ENCODE measurements at regions not wholly inside any gene's neighbourhood (a gene's known extent, or its start where the extent isn't known, plus 50 kb on each side); places are given as distances from the start of the nearest gene placed in this dataset.

DNA sequence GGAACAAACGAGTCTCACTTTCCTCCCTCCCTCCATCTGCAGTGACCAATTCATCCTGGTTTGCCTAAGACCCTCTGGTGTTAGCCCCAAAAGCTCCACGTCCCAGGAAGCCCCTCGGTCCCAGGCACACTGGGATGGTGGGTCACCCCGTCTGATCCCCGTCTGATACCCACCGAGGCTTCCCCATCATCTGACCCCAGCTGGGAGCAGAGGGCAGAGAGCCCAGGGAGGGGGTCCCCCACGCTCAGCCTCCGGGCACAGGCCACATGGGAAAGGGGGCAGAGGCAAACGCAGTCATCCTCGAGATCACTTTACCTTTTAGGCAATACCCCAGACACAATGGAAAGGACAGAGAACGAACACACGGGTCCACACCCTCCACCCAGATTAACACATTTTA is 291.6 kb upstream of the PPP2R2D start:
- H3K27ac ChIP-seq, result no peak overlapping the region

DNA sequence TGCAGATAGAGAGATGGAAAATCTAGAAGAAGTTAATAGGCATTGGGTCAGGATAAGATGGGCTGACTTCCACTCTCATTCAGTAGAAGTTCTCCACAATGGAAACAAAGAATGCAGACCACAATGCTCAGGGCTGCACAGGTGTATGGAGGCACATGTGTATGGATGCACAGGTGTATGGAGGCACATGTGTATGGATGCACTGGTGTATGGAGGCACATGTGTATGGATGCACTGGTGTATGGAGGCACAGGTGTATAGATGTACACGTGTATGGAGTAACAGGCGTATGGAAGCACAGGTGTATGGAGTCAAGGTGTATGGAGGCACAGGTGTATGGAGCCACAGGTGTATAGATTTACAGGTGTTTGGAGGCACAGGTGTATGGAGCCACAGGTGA is 285.7 kb upstream of the PPP2R2D start:
- no peak overlapping the region for H3K27ac ChIP-seq
- H3K4me3 ChIP-seq, result no peak overlapping the region

More for the DNA sequence above, 291.6 kb upstream of the PPP2R2D start:
- H3K4me3 ChIP-seq, result no peak overlapping the region

DNA sequence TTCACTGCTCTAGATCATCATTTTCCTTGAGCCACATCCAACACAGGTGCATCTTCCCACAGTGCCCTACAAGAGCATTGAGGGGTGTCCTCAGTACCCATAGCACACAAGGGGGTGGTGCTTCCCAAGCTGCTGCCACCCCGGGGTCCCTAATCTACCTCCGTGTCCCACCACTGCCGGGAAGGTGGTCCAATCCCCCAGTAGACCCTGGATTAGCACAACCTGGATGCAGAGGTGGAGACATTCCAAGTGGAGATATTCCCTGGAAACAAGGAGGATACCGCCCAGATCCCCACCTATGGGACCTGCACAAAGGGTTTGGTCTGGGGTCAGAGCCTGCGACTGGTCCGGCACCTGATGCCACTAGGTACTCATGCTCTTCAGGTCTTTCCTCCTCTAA is 284.8 kb upstream of the PPP2R2D start:
- no peak overlapping the region for H3K4me3 ChIP-seq
- no peak overlapping the region for H3K27ac ChIP-seq

DNA sequence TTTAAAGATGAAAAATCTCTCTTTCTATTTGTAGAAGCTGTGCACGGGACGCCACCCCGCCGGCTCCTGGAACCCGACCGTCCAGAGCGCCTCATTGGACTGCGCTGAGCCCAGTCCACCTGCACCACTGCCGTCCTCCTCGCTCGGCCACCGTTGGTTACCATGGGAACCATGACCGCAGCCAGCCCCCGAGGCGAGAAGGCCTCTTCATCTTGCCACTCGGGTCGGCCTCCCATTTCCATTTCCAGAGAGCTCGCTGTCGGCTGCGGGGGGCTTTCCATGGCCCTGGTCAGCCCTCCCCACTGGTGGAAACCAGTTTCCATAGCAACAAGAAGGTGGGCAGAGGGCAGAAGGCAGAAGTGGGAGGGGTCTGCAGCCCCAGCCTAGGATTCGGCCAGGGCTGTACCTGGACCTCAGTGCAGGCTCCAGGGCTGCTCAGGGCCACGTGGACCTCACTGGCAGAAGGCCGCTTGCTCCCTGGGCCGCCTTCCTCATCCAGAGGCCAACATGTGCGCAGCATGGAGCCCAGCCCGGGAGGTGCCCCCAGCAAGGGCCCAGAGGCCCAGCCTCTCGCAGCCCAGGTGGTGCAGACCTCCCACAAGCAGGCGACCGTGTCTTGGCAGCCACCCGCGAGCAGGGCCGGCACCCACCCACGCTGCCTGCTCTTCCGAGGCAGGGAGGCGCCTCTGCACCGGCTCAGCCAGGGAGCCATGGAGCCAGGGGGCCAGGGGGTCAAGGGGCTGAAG is 283.5 kb upstream of the PPP2R2D start:
- Histone ChIP-seq H3K4me3 (no peak overlapping the region), H3K27ac (no peak overlapping the region)

DNA sequence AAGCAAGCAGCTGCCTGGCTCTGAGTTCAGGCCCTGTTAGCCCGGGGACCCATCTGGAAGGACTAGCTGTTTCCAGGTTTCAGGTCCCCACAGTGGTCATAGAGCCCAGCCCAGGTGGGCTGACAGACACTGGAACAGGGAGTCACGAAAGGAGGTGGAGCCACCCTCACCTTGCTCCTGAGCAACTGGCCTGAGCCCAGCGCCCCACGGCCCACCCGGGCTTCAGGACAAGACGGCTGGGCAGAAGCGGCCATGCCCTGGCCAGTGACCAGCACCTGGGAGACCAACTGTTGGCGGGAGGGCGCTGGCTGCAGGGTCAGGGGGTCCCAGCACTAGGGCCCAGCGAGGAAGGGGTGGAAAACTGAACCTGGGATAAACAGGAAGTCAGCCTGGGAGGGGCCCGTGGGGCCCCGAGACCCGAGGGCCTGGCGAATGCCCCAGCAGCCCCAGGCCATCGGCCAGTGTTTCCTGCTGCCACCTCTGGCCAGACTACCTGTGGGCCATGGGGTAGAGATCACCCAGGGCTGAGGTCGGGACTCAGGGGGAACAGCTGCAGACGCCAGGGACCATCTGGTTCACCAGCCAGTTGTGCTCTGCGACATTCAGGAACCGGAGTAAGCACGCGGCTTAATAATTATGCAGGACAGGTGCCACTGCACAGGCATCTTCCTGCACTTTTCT is 282.1 kb upstream of the PPP2R2D start:
- Histone ChIP-seq H3K4me3 (no peak overlapping the region), H3K27ac (no peak overlapping the region)

DNA sequence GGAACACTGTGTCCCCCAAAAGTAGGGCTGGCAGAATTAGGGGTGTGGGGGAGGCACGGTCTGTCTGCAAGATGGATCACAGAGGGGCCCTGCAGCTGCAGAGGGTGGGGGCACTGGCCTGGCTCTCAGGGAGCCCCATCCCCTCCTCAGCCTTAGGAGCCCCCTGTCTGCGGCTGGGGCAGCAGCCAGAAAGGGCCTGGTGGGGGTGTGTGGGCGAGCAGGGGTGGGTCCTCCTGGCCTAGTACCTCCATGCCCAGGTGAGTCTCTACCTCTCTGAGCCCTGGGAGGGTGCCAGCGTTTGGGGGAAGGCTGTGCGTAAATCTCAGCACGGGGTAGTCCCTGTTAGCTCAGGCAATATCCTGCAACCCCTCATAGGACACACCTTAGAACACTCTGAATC is 280.5 kb upstream of the PPP2R2D start:
- no peak overlapping the region for H3K4me3 ChIP-seq
- no peak overlapping the region for H3K27ac ChIP-seq

DNA sequence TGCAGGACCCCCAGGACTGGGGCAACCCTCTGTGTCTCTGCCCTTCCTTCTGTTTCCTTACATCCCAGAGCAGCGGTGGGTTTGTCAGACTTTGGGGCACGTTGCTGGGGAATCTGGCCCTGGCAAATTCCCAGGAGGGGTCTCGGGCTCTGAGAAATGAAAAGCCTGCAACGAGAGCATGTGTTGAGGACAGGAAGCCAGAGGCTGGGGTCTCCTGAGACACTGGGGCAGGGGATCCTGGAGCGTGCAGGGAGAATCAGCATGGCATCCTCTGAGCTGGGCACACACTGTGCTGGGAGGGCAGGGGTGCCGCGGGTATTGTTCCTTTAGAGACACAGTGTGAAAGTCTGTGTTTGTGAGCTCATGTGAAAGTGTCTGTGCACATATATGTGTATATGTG is 279.9 kb upstream of the PPP2R2D start:
- H3K4me3 ChIP-seq, result no peak overlapping the region
- H3K27ac ChIP-seq, result no peak overlapping the region

DNA sequence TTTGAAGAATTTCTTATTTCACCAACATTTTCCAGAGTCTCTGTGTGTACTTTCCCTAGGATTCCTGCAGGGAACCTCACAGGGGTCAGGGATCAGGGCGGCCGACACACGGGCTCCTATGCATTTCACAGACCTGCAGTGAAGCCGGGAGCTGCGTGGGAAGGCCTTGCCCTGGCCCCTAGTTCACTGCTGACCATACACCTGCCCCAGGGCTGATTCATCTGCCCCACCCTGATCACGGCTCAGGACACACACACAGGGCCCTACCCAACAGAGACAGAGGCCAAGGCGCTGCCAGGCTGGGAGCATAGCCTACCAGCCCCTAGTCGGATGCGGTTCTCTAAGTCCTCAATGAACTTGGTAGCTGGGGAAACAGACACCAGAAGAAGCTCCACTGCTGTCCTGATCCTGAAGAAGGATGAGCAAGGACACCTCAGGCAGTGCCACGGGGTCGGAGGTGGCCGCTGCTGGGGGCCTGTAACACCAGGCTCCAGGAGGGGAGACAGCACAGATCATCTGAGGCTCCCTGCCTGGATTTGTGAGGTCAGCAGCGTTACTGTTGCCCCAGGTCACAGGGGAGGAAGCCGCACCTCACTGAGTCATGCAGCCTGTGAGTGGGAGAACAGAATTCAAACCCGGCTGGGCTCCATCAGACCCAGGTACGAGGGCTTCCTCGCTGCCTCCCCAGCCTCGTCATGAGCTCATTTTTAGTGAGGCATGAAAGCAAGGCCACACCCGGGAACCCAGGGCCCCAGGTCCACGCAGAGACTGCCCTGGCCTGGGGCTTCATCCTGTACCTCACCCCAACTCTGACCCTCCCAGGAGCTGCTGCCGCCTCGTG is 278.8 kb upstream of the PPP2R2D start:
- Histone ChIP-seq H3K27ac (no peak overlapping the region), H3K4me3 (no peak overlapping the region)

DNA sequence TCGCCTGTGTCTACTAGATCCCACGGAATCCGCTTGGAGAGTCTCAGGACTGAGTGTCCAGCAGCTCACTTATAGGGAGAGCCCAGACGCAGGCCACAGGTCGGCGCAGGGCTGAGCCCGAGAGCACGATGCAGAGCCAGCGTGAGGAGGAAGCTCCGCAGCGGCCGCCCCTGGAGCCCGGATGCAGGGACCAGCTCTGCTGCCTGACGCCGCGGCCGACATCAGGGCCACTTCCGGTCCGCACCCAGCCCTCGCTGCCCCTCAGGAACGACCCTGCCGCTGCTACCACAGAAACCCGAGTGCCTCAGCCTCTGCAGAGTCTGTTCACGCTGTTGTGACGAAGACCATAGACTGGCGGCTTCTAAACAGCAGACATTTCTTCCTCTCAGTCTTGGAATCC is 275.8 kb upstream of the PPP2R2D start:
- Histone ChIP-seq H3K27ac (no peak overlapping the region), H3K4me3 (no peak overlapping the region)

DNA sequence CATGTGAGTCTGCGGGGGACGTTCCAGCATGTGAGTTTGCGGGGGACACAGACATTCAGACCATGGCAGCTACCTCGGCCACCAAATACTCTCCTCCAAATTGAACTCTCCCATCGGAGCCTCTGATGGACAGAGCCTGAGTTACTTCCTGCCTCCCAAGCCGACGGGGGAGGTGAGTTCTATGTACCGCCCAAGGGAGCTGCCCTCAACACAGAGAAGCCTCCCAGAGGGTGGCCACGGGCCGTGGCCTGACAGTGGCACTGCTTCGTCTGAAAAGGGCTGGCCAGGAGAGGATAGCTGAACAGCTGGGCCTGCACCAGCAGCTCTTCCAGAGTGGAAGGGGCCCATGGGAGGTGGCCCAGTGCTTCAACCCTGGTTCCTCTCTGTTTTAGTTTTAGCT is 274.5 kb upstream of the PPP2R2D start:
- no peak overlapping the region for H3K4me3 ChIP-seq
- H3K27ac ChIP-seq, result no peak overlapping the region

DNA sequence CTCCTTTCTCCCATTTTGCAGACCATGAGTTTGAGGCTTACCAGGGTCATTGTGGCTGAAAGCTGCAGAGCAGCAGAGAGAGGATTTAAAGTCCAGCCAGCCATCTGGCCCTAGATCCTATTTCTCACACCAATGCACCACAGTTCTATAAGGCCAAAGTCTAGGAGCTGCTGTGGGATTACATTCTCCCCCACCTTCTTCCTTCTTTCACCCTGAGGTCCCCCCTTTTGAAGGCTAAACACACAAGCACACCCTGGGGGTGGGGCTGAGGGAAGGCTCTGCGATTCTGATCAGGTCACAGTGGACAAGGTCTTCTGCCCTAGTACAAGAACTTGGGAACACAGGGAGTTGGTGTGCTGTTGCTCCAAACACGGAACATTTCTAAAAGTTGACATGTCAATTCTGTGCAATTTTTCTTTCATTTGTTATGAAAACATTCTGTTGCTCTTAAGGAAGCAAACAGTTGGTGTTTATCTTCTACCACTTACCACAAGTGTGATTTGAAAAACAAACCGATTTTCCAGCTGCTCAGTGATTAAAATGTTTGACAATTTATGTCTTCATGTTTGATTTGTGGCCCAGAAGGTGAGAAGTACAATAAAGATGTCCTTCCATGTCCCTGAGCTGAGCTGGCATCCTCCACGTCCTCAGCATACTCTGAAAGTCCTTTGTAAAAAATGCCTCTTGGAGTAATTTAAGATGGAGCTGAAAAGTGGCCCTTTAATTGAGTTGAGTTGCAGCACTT is 271.6 kb upstream of the PPP2R2D start:
- H3K4me3 ChIP-seq, result no peak overlapping the region

DNA sequence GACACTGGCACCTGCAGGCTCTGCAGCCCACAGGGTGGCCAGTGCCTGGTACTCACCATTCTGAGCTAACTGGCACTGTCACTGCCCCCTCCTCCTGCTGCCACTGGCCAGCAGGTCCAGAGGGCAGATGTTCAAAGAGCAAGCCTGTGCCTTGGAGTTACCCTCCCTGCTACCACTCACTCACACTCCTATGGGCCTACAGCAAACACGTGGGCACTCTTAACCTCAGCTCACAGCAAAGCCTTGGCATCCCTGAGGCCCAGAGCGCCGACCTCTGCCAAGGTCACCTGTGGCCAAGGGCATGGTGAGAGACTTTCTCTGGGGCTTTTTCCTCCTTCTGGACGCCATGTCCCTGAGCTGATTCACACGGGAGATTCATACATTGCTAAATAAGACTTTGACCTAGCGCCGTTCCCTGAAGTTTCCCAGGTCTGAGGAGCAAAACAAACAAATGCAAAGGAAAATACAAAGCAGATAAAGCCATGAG is 270.0 kb upstream of the PPP2R2D start:
- Histone ChIP-seq H3K27ac (no peak overlapping the region), H3K4me3 (no peak overlapping the region)

More for the DNA sequence above, 271.6 kb upstream of the PPP2R2D start:
- no peak overlapping the region for H3K27ac ChIP-seq

DNA sequence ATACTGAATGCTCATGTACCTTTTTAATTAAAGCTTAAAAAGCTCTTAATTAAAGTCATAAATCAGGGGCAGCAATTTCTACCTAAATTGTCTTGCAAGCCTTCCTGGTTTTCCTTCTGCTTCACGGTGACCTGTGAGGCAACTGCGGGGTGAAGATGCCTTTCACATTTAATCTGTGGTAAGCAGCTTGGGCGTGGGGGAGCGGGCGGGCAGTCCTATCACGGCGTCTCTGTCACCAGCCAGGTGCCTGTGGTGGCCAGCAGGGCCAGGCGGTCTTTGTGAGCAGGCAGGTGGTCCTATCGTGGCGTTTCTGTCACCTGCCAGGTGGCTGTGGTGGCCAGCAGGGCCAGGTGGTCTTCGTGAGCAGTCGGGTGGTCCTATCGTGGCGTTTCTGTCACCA is 269.2 kb upstream of the PPP2R2D start:
- H3K4me3 ChIP-seq, result no peak overlapping the region
- H3K27ac ChIP-seq, result no peak overlapping the region

DNA sequence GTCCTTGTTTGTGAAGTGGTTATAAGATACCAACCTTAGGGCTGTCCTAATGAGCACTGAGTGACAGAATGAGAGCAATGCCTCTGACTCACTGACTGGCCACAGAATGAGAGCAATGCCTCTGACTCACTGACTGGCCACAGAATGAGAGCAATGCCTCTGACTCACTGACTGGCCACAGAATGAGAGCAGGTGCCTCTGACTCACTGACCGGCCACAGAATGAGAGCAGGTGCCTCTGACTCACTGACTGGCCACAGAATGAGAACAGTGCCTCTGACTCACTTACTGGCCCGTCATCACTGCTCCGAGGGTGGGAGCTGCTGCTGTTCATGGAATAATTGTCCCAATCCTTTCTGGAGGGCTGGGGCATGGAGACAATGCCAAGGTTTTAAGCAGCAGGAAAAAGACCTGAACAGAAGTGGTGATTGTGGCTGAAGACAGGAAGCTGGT is 265.2 kb upstream of the PPP2R2D start:
- Histone ChIP-seq H3K27ac (no peak overlapping the region), H3K4me3 (no peak overlapping the region)

DNA sequence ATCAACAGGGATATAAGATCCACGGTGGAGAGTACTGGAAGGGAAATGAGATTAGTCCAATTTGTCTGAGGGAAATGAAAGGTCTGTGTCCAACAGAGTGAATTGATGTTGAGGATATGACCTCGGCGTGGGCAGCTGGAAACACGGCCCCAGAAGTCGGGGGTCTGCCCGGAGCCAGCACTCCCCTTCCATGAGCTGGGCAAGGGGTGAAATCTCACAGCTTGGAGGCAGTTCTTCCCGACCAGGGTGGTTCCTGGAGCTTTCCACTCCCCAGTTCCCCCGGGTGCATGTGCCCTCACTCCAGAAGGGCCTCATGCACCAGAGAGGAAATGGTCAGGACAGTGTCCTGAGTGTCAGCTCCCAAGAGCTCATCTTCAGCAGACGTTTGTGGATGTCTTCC is 264.7 kb upstream of the PPP2R2D start:
- Histone ChIP-seq H3K4me3 (no peak overlapping the region), H3K27ac (no peak overlapping the region)

DNA sequence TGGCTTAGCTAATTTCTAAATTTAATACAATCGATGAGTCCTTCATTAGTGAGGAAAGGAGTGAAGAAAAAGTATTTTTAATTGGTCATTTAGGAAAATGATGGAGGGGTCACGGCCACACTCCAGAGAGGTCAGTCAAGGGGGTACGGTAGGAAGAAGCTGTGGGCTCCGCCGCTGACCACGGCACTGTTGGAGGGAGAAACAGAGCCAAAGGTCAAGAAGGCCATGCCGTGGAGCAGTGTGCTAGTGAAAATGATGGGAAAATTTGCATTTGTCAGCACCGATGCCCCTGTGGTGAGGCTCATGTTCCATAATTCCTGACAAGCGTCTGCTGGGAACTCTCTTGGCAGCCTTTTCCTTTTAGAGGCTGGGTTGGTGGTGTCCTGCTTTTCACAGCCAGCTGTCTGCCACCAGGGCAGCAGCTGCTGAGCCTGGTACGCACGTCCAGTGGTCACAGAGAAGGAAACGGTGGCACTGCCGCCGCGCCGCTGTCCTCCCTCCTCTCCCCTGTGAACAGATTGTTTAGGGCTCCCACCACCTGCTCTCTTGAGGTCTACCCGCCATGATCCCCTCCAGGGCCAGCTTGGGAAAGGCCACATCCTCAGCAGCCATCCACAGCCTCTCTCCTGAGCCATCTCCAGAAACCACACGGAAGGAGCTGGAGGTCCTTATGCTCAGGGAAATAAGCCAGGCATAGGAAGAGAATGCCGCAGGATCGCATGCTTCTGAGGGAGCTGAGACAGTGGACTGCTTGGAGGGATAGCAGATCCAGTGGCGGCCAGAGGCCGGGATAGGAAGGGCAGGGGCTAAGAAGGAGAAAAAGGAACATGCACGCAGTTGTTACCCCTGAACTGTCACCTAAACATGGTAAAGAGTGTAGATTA is 263.7 kb upstream of the PPP2R2D start:
- no peak overlapping the region for H3K27ac ChIP-seq
- H3K4me3 ChIP-seq, result no peak overlapping the region

DNA sequence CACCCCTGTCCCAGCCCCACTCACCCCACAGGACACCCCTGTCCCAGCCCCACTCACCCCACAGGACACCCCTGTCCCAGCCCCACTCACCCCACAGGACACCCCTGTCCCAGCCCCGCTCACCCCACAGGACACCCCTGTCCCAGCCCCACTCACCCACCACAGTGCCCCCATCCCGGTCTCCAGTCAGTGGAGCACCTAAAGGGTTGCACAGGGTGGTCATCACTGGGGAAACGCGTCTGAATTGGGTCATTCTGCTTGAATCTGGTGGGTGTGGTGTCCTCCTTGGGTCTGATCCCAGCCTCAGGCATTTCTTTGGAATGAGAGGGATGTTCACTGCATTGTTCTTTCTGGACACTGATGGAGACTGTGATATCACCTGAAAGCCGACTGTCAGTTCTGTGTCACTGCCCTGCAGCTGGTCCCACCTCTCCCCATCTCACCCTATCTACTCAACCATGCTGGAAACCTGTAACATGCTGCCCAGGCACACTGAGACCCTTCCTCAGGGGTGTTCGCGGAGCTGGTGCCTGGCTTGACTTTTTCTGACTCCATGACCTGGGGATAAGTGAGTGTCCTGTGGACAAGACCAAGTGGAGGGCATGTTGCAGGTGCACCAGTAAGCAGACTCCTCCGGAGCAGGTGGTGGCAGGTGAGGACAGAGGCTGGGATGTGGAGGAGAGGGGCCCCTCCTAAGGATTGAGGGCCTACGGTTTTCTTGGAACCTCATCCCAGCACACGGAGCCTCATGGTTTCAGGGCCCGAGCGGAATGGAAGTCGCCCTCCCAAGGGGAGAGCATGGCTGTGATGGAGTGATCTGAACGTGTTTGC is 262.5 kb upstream of the PPP2R2D start:
- Histone ChIP-seq H3K27ac (no peak overlapping the region), H3K4me3 (no peak overlapping the region)

DNA sequence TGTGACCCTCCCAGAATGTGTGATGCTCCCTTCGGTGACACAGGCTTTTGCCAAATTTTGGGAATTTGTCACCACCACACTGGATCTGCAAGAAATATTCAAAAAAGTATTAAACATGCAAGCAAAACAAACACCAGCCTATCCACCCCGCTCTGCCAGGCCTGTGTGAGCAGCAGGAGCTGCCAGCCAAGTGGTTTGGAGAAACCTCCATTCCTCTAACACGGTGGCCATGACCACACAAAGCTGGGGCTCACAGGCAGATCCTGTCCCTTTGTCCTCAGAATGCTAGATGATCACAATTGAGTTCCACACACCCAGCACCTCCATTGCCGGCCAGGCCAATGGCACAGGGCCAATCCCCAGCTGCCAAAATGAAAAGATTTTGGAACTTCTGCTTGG is 261.9 kb upstream of the PPP2R2D start:
- H3K4me3 ChIP-seq, result no peak overlapping the region
- no peak overlapping the region for H3K27ac ChIP-seq
